Activated CD8-positive, alpha-beta T cell treated with anti-CD3 and anti-CD28 coated beads, Interleukin-2, amount 10 ng/mL, durations not matched to agents 7 days and 5 days (primary cell): ENCODE measurements at regions not wholly inside any gene's neighbourhood (a gene's known extent, or its start where the extent isn't known, plus 50 kb on each side); places are given as distances from the start of the nearest gene placed in this dataset.
"Not testable (repeated sequence)": the region's sequence is repeated elsewhere in the genome, so short reads cannot be mapped to it uniquely, and the experiment has no call there.

ENCODE experiments used
- ATAC-seq: fragments of 150-1000 bp; cut with Tn5 transposase; one replicate; pipeline ENCODE4 v1.10.0; 2021; ENCODE audit warnings: moderate library complexity
- CTCF ChIA-PET: fragments of 350-600 bp; sonication (Branson Sonifier 250); formaldehyde crosslinking; loops from one replicate; lab custom pipeline; 2021; ENCODE audit warnings: antibody characterized with exemption; lab: Charles Lee
- POLR2A ChIA-PET: fragments of 350-600 bp; sonication (Branson Sonifier 250); formaldehyde crosslinking; loops from one replicate; lab custom pipeline; 2021; ENCODE audit warnings: antibody characterized with exemption; lab: Charles Lee
- DNase-seq: peaks from one replicate; pipeline ENCODE4 v3.0.0-alpha.2; 2020
- H3K27ac Mint-ChIP-seq: one replicate; pipeline ENCODE4 v1.8.0; 2021; ENCODE audit warnings: mild to moderate bottlenecking, mixed read lengths
- H3K27me3 Mint-ChIP-seq: one replicate; pipeline ENCODE4 v1.8.0; 2021; ENCODE audit warnings: low read depth, mixed read lengths
- H3K36me3 Mint-ChIP-seq: one replicate; pipeline ENCODE4 v1.8.0; 2021; ENCODE audit warnings: low read depth, mixed read lengths
- H3K4me1 Mint-ChIP-seq: one replicate; pipeline ENCODE4 v1.8.0; 2021; ENCODE audit warnings: low read depth, mixed read lengths
- H3K4me3 Mint-ChIP-seq: one replicate; pipeline ENCODE4 v1.8.0; 2021; ENCODE audit warnings: mild to moderate bottlenecking, mixed read lengths
- H3K9me3 Mint-ChIP-seq: one replicate; pipeline ENCODE4 v1.8.0; 2022; ENCODE audit warnings: mixed read lengths; ENCODE audit not compliant: insufficient read depth

- H3K27me3 Mint-ChIP-seq = no peaks in the 10 kb centered on the region
- no peak for DNase-seq
- ChIA-PET CTCF (no interaction called here), POLR2A (no interaction called here)
- H3K36me3 Mint-ChIP-seq = no peaks in the 10 kb centered on the region
- no peak overlapping the region for H3K27ac Mint-ChIP-seq
- no peak overlapping the region for H3K4me3 Mint-ChIP-seq
- no peaks in the 10 kb centered on the region for H3K9me3 Mint-ChIP-seq
- no peaks in the 10 kb centered on the region for H3K4me1 Mint-ChIP-seq
- ATAC-seq = no peak
Measured at GRCh38 chr16:27600381-27600780, 50.4 kb downstream of the KATNIP start.

- Mint-ChIP-seq H3K4me3 (no peak overlapping the region), H3K27me3 (no peaks in the 10 kb centered on the region), H3K9me3 (no peaks in the 10 kb centered on the region), H3K4me1 (no peaks in the 10 kb centered on the region), H3K27ac (no peak overlapping the region), H3K36me3 (no peaks in the 10 kb centered on the region)
- ChIA-PET POLR2A (interaction anchor here (0.6 kb wide), 1 partner anchor 649 kb away, joined by 3 read pairs; no protein-coding TSS in a partner anchor), CTCF (no interaction called here)
- DNase-seq (no peak), ATAC-seq (no peak)
Measured at GRCh38 chr16:27602103-27602502, 52.2 kb downstream of the KATNIP start.

GRCh38 chr16:27605500-27606106, 55.7 kb downstream of the KATNIP start:
- POLR2A ChIA-PET, H3K9me3 Mint-ChIP-seq, H3K27me3 Mint-ChIP-seq, H3K36me3 Mint-ChIP-seq, H3K4me3 Mint-ChIP-seq, ATAC-seq, H3K27ac Mint-ChIP-seq, H3K4me1 Mint-ChIP-seq: not testable (repeated sequence)
- CTCF ChIA-PET = interaction anchor here (1.2 kb wide), 1 partner anchor 10 kb away, joined by 3 read pairs; no protein-coding TSS in a partner anchor
- DNase-seq = peak; percentile 27

- no peak overlapping the region for H3K27ac Mint-ChIP-seq
- H3K36me3 Mint-ChIP-seq = no peaks in the 10 kb centered on the region
- H3K9me3 Mint-ChIP-seq = no peaks in the 10 kb centered on the region
- no peaks in the 10 kb centered on the region for H3K27me3 Mint-ChIP-seq
- CTCF ChIA-PET = no interaction called here
- POLR2A ChIA-PET = no interaction called here
- no peak for ATAC-seq
- no peak overlapping the region for H3K4me3 Mint-ChIP-seq
- no peaks in the 10 kb centered on the region for H3K4me1 Mint-ChIP-seq
- no peak for DNase-seq
Measured at GRCh38 chr16:27611340-27611739, 61.4 kb downstream of the KATNIP start.

GRCh38 chr16:27613238-27613791, 63.4 kb downstream of the KATNIP start:
- Mint-ChIP-seq H3K4me1 (no peaks in the 10 kb centered on the region), H3K4me3 (no peak overlapping the region), H3K27me3 (no peaks in the 10 kb centered on the region), H3K36me3 (no peaks in the 10 kb centered on the region), H3K9me3 (no peaks in the 10 kb centered on the region), H3K27ac (no peak overlapping the region)
- POLR2A ChIA-PET = no interaction called here
- CTCF ChIA-PET = interaction anchor here (1.2 kb wide), 1 partner anchor 9 kb away, joined by 3 read pairs; no protein-coding TSS in a partner anchor
- DNase-seq (no peak), ATAC-seq (no peak)

- Mint-ChIP-seq H3K4me3 (no peak overlapping the region), H3K36me3 (peaks cover 2% of the 10 kb centered on the region), H3K27me3 (no peaks in the 10 kb centered on the region), H3K9me3 (peaks cover 7% of the 10 kb centered on the region), H3K4me1 (no peaks in the 10 kb centered on the region), H3K27ac (no peak overlapping the region)
- CTCF ChIA-PET = no interaction called here
- ATAC-seq (no peak), DNase-seq (no peak)
- POLR2A ChIA-PET = no interaction called here
Measured at GRCh38 chr16:27617665-27618064, 67.7 kb downstream of the KATNIP start.

- ATAC-seq = no peak
- ChIA-PET POLR2A (no interaction called here), CTCF (no interaction called here)
- H3K27me3 Mint-ChIP-seq = no peaks in the 10 kb centered on the region
- H3K4me3 Mint-ChIP-seq = no peak overlapping the region
- no peak for DNase-seq
- H3K36me3 Mint-ChIP-seq = peaks cover 2% of the 10 kb centered on the region
- no peak overlapping the region for H3K27ac Mint-ChIP-seq
- peaks cover 7% of the 10 kb centered on the region for H3K9me3 Mint-ChIP-seq
- H3K4me1 Mint-ChIP-seq = no peaks in the 10 kb centered on the region
Measured at GRCh38 chr16:27618165-27618564, 68.2 kb downstream of the KATNIP start.

- no peaks in the 10 kb centered on the region for H3K4me1 Mint-ChIP-seq
- no peak overlapping the region for H3K4me3 Mint-ChIP-seq
- ATAC-seq (no peak), DNase-seq (no peak)
- H3K9me3 Mint-ChIP-seq = peaks cover 7% of the 10 kb centered on the region
- CTCF ChIA-PET = no interaction called here
- H3K27me3 Mint-ChIP-seq = no peaks in the 10 kb centered on the region
- no peak overlapping the region for H3K27ac Mint-ChIP-seq
- POLR2A ChIA-PET = no interaction called here
- peaks cover 2% of the 10 kb centered on the region for H3K36me3 Mint-ChIP-seq
Measured at GRCh38 chr16:27618606-27619327, 68.8 kb downstream of the KATNIP start.

GRCh38 chr16:27620541-27620940, 70.6 kb downstream of the KATNIP start:
- H3K4me3 Mint-ChIP-seq = no peak overlapping the region
- no peak for DNase-seq
- CTCF ChIA-PET = interaction anchor here (1.5 kb wide), 1 partner anchor 9 kb away, joined by 4 read pairs; no protein-coding TSS in a partner anchor
- H3K4me1 Mint-ChIP-seq = no peaks in the 10 kb centered on the region
- no peak for ATAC-seq
- peaks cover 7% of the 10 kb centered on the region for H3K9me3 Mint-ChIP-seq
- no peaks in the 10 kb centered on the region for H3K27me3 Mint-ChIP-seq
- no peak overlapping the region for H3K27ac Mint-ChIP-seq
- H3K36me3 Mint-ChIP-seq = peaks cover 2% of the 10 kb centered on the region
- POLR2A ChIA-PET = no interaction called here

GRCh38 chr16:27624154-27625049, 74.5 kb downstream of the KATNIP start:
- no peak for DNase-seq
- POLR2A ChIA-PET = no interaction called here
- no peak for ATAC-seq
- Mint-ChIP-seq H3K27ac (no peak overlapping the region), H3K4me3 (no peak overlapping the region), H3K27me3 (no peaks in the 10 kb centered on the region), H3K4me1 (no peaks in the 10 kb centered on the region), H3K9me3 (peaks cover 7% of the 10 kb centered on the region), H3K36me3 (peaks cover 2% of the 10 kb centered on the region)
- CTCF ChIA-PET = interaction anchor here (1.2 kb wide), 1 partner anchor 15 kb away, joined by 3 read pairs; no protein-coding TSS in a partner anchor

- ATAC-seq = no peak
- no peak for DNase-seq
- no peaks in the 10 kb centered on the region for H3K27me3 Mint-ChIP-seq
- no peak overlapping the region for H3K4me3 Mint-ChIP-seq
- CTCF ChIA-PET = interaction anchor here (1.2 kb wide), 1 partner anchor 15 kb away, joined by 3 read pairs; no protein-coding TSS in a partner anchor
- H3K36me3 Mint-ChIP-seq = peaks cover 2% of the 10 kb centered on the region
- H3K9me3 Mint-ChIP-seq = peaks cover 7% of the 10 kb centered on the region
- no peak overlapping the region for H3K27ac Mint-ChIP-seq
- H3K4me1 Mint-ChIP-seq = no peaks in the 10 kb centered on the region
- POLR2A ChIA-PET = no interaction called here
Measured at GRCh38 chr16:27625050-27625697, 75.2 kb downstream of the KATNIP start.
